ENCODE measurements at regions not wholly inside any gene's neighbourhood (a gene's known extent, or its start where the extent isn't known, plus 50 kb on each side); places are given as distances from the start of the nearest gene placed in this dataset.
"Not testable (repeated sequence)": the region's sequence is repeated elsewhere in the genome, so short reads cannot be mapped to it uniquely, and the experiment has no call there.

DNA sequence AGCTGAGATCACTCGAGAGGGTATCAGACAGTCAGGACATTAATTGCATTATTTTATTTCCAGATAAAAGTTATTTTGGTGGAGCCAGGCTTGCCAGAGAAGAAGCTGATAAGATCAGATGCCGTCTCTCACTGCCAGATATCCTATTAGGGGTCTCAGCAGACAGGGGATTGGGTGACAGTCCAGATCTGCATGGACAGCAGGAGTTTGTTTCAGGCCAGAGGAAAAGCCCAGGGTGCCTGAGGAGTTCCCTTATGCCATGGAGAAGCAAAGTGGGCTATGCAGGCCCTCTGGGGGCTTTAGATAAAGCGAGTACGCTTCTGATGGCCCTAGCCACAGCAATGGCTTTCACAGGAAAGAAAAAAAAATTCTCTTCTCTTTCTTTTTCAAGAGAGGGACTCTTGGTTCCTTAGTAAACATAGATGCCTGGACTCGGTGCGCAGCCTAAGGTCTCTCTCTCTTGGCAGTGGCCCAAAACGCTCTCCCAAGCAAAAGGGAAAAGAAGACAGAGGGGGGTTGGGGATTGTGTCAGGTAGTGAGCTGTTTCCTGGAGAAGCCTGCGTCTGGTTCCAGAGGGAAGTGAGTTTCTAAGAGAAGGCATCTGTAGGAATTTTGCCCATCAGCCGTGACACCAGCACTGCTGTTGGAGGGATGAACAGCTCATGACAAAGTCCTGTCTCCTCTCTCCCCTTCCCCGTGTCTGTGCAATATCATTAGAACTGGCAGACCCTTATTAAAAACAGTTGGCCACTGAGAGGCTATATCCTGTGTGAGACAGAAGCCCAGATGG is 166.3 kb upstream of the FOXF1 start:
- DNase-seq (ENCODE audit: low spot score), result no peak

DNA sequence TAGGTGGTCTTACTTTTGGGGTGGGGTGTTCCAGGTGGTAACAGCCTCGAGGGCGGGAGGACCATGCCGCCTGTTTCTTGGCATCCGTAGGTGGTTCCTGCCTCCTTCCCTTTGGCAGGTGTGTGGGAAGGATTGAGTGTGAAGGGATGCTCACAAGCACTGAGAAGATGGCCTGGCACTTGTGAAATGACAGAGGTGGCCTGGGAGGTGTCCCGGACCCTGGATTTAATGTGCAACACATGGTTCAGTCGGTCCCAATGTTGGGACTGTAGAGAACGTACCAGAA is 165.8 kb upstream of the FOXF1 start:
- DNase-seq (ENCODE audit: low spot score), result no peak

- DNase-seq (ENCODE audit: low spot score), result no peak
Observed at GRCh38 chr16:86344881-86345280, 165.4 kb upstream of the FOXF1 start.

GRCh38 chr16:86345516-86345915 is 164.8 kb upstream of the FOXF1 start:
- no peak for DNase-seq (ENCODE audit: low spot score)

DNA sequence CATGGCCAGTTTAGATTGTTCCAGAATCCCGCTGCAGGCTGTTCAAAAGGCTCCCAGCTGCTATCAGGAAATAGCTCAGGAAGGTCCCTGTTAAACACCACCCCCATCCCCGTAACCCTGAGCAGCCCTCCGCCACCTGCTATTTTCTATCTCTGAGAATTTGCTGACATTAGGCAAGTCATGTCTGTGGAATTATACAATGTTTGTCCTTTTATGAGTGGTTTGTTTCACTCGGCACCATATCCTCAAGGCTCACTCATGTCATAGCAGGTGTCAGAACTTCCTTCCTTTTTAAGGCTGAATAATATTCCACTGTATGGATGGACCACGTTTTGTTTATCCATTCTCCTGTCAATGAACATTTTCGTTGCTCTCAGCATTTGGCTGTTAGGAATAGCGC is 164.3 kb upstream of the FOXF1 start:
- DNase-seq (ENCODE audit: low spot score), result no peak

GRCh38 chr16:86347090-86347489 is 163.2 kb upstream of the FOXF1 start:
- DNase-seq (ENCODE audit: low spot score), result peak; percentile 59

DNA sequence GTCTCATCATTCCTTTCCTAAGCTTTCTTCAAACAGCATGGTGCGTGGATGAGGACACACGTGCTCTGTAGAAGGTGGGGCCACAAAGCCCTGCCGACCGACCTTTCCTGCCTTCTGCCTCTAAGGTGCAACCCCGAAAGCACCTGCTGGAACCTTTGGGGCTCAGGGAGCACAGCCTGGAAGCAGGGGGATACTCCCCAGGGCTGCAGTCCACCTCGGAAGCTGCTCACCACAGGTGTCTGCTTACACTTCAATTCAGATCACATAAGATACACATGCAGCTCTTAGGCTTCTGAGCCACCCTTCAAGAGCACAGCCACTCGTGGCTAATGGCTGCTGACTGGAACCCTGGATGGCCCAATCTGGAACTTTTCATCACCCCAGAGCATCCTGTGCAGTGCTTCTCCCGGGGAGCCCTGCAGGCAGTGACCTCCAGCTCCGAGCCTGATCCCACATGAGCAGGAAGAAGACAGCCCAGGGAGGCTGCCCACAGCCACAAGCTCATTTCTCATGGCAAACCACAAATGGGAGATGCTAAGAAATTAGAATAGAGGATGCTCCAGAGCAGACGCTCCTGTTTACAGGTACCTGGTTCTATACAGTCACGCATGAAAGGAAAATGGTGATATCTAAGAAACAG is 162.3 kb upstream of the FOXF1 start:
- DNase-seq (ENCODE audit: low spot score), result no peak

GRCh38 chr16:86349338-86349900 is 160.9 kb upstream of the FOXF1 start:
- no peak for DNase-seq (ENCODE audit: low spot score)

- DNase-seq (ENCODE audit: low spot score), result no peak
Observed at GRCh38 chr16:86350289-86350688, 160.0 kb upstream of the FOXF1 start.

- no peak for DNase-seq (ENCODE audit: low spot score)
Observed at GRCh38 chr16:86351041-86351784, 159.1 kb upstream of the FOXF1 start.

- DNase-seq (ENCODE audit: low spot score), result not testable (repeated sequence)
Observed at GRCh38 chr16:86351785-86352139, 158.6 kb upstream of the FOXF1 start.

GRCh38 chr16:86353148-86353547 is 157.2 kb upstream of the FOXF1 start:
- DNase-seq (ENCODE audit: low spot score), result peak; percentile 75

DNA sequence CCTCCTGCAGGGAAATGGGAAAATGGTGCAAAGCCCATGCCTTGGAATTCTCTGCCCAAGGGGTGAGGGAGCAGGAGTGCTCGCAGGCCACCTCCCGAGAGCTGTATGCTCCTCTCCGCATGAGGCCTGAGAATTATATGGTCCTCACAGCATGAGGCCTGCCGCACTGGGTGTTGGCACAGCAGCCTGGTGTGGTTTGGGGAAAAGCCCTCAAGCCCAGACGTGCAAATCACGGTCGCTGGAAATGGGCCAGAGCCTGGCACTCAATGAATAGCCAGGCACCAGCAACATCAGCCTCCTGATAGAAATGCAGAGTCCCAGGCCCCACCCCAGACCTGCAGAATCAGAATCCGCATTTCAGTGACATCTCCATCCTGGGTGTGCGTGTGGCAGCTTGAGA is 156.4 kb upstream of the FOXF1 start:
- DNase-seq (ENCODE audit: low spot score), result peak; percentile 84

DNA sequence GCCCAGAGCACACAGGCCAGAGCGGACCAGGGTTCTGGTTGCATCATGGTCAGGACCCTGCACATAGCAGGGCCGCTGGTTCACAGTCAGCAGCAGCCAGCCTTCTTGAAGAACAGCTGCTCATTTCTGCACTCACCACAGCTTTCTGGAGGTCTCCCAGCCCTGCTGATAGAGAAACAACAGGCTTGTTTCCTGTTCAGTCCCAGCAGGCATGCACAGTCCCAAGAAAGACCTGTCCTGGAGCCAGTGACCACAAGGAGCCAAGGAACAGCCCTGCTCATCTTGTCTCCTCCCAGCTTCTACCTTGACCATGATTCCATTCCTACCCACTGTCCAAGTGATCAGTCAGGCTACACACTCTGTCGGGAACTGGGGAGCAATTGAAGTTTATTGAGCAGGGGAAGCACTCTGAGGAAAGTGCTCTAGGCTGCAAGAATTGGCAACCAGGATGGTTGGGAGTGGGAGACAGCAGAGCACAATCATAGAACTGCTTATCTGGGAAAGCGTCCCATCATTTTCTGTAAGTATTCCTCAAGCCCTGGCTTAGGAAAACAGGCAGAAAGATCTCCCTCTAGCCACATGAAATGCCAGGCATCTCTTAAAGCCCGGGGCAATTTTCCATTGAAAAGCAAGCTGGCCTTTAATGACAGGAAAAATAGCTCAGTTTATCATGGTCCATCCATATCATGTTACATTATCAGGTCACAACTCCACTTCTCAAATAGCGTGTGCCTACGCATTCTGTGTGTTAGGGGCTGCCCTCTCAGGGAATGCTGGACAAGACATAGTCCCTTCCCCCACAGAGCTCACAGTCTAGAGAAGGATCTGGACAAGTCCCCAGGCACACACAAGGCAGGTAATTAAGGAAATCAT is 155.4 kb upstream of the FOXF1 start:
- DNase-seq (ENCODE audit: low spot score), result peak; percentile 89

GRCh38 chr16:86355531-86355930 is 154.8 kb upstream of the FOXF1 start:
- DNase-seq (ENCODE audit: low spot score), result peak; percentile 93

- DNase-seq (ENCODE audit: low spot score), result peak; percentile 70
Observed at GRCh38 chr16:86355951-86356350, 154.4 kb upstream of the FOXF1 start.

DNA sequence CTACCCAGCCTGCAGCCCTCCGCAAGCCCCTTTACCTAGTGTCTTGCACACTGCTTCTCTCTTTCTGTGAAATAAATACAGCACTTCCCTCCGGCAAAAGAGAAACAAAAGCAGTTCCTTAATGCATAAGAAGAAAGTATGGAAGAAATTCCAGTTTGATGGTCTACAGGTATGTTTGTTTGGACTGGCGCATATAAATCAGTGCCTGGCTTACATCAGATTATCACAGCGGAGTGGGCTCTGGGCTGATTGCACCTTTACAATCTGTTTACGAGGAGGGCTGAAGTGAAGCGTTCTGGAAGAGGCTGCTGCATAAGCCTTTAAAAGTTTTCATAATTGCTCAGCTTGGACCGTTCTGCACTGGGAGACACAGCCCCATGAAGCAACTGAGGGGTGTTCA is 153.5 kb upstream of the FOXF1 start:
- no peak for DNase-seq (ENCODE audit: low spot score)

DNA sequence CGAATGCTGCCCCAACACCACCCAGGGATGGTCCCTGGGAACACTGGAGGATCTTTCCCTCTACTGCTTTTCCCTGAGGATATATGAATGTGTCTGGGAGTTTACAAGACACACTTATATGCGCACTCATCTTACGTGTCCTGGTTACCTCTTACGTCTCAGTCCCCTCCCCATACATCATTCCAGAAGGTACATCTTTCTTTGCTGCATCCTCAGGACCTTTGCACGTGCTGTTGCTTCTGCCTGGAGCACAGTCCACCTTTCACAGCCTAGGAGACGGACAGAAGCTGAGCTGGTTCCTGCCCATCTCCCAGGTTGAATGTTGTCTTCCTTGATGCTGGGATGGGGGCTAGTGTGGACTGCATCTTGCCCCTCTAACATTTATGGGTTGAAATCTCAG is 153.0 kb upstream of the FOXF1 start:
- no peak for DNase-seq (ENCODE audit: low spot score)

GRCh38 chr16:86357950-86358349 is 152.4 kb upstream of the FOXF1 start:
- no peak for DNase-seq (ENCODE audit: low spot score)

- no peak for DNase-seq (ENCODE audit: low spot score)
Observed at GRCh38 chr16:86359571-86359970, 150.8 kb upstream of the FOXF1 start.

DNA sequence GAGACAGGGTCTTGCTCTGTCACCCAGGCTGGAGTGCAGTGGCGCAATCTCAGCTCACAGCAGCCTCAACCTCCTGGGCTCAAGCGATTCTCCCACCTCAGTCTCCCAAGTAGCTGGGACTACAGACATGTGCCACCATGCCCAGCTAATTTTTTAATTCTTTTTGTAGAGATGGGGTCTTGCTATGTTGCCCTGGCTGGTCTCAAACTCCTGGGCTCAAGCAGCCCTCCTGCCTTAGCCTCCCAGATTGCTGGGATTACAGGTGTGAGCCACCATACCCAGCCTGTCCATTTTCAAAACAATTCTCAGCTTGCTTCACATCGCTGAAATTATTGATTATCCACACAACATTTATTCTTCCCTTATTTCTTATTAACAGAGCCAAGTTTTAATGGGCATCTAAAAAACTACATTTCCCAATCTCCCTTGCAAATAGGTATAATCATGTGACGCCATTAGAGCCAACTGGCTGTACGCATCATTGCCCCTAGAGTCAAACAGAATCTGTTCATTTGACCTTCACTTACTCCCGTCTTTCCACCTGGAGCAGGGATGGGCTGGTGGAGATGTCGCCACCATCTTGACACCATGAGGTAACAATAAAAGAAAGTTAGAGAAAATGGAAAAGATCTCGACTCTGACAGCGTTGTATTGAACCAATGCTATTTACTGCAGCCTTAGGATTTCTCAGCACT is 148.0 kb upstream of the FOXF1 start:
- DNase-seq (ENCODE audit: low spot score), result peak; percentile 60
